Breast epithelium (tissue), 3 donors: ENCODE measurements at regions not wholly inside any gene's neighbourhood (a gene's known extent, or its start where the extent isn't known, plus 50 kb on each side); places are given as distances from the start of the nearest gene placed in this dataset.

ENCODE experiments used
- POLR2AphosphoS5 ChIP-seq, 3 donors: sonication (generic); formaldehyde crosslinking; IDR thresholded peaks; one replicate each; pipeline ENCODE4 v1.6.1; 2017; ENCODE audit warnings: antibody characterized with exemption in 3 of 3
- TF ChIP-seq, protein P1 (sequence below), 3 donors: fragments of 450-650 bp; IDR thresholded peaks; one replicate each; pipeline ENCODE4 v1.5.1; 2016 to 2017; ENCODE audit warnings: antibody characterized with exemption in 3 of 3, mild to moderate bottlenecking in 3 of 3, moderate library complexity in 3 of 3

DNA sequence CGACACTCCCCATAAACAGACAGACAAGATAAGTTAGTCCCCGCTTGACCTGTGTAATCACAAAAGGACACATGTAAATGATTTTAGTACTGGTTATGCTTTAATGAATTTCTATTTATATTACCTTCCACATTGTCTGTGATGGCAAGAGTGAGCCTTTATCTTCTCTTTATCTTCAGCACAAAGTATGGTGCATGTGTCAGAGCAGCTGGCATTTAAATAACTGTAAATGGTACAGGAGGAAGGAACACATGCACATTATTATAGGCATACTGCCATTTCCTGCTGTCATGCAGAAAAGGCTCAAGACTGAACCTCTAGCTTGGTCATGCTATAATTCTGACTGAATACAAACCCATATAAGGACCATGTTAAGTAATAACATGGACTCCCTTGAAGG is 1342.7 kb upstream of the TENM4 start:
- TF ChIP-seq, protein P1, sequence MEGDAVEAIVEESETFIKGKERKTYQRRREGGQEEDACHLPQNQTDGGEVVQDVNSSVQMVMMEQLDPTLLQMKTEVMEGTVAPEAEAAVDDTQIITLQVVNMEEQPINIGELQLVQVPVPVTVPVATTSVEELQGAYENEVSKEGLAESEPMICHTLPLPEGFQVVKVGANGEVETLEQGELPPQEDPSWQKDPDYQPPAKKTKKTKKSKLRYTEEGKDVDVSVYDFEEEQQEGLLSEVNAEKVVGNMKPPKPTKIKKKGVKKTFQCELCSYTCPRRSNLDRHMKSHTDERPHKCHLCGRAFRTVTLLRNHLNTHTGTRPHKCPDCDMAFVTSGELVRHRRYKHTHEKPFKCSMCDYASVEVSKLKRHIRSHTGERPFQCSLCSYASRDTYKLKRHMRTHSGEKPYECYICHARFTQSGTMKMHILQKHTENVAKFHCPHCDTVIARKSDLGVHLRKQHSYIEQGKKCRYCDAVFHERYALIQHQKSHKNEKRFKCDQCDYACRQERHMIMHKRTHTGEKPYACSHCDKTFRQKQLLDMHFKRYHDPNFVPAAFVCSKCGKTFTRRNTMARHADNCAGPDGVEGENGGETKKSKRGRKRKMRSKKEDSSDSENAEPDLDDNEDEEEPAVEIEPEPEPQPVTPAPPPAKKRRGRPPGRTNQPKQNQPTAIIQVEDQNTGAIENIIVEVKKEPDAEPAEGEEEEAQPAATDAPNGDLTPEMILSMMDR (IDR thresholded peaks at IDR 0.05) = no peak
- no peak for TF ChIP-seq POLR2AphosphoS5 (IDR thresholded peaks at IDR 0.05)
